DOHH2 (cell line): ENCODE measurements at regions not wholly inside any gene's neighbourhood (a gene's known extent, or its start where the extent isn't known, plus 50 kb on each side); places are given as distances from the start of the nearest gene placed in this dataset.

Experiments used
- H3F3A ChIP-seq: fragments of 200-600 bp; sonication (generic), shearing (Covaris generic); 2 replicates; pipeline ENCODE4 v1.6.0; 2016; ENCODE audit warnings: antibody characterized with exemption, mild to moderate bottlenecking; ENCODE audit not compliant: control insufficient read depth, insufficient read depth
- H3K27ac ChIP-seq: fragments of 200-600 bp; sonication (generic); 2 replicates; pipeline ENCODE4 v1.5.1; 2014; ENCODE audit warnings: low read depth, mild to moderate bottlenecking, low read length, moderate library complexity
- H3K27me3 ChIP-seq: fragments of 200-600 bp; sonication (generic); 2 replicates; pipeline ENCODE4 v1.6.1; 2014; ENCODE audit warnings: mild to moderate bottlenecking, low read length, mixed read lengths; ENCODE audit not compliant: control insufficient read depth
- H3K36me3 ChIP-seq: fragments of 200-600 bp; sonication (generic); 2 replicates; pipeline ENCODE4 v1.6.1; 2014; ENCODE audit warnings: mild to moderate bottlenecking, low read length, moderate library complexity, mixed read lengths; ENCODE audit not compliant: control insufficient read depth
- H3K4me1 ChIP-seq: fragments of 200-600 bp; sonication (generic); 2 replicates; pipeline ENCODE4 v1.6.1; 2014; ENCODE audit warnings: mild to moderate bottlenecking, low read length, mixed read lengths; ENCODE audit not compliant: control insufficient read depth
- H3K4me2 ChIP-seq: fragments of 200-600 bp; sonication (generic); 2 replicates; pipeline ENCODE4 v1.6.0; 2014; ENCODE audit warnings: mild to moderate bottlenecking, low read length, moderate library complexity
- H3K4me3 ChIP-seq: fragments of 200-600 bp; sonication (generic); 2 replicates; pipeline ENCODE4 v1.5.1; 2014; ENCODE audit warnings: mild to moderate bottlenecking, low read length, mixed read lengths
- H3K79me2 ChIP-seq: fragments of 200-600 bp; sonication (generic); 2 replicates; pipeline ENCODE4 v1.6.1; 2014; ENCODE audit warnings: mild to moderate bottlenecking, low read length, mixed read lengths; ENCODE audit not compliant: control insufficient read depth
- H3K9me2 ChIP-seq: fragments of 200-600 bp; sonication (generic); replicated peaks from 2 replicates; pipeline ENCODE4 v1.6.1; 2014; ENCODE audit warnings: mild to moderate bottlenecking, low read length, mixed read lengths; ENCODE audit not compliant: control insufficient read depth
- H3K9me3 ChIP-seq: fragments of 200-600 bp; sonication (generic); 2 replicates; pipeline ENCODE4 v1.6.1; 2014; ENCODE audit warnings: antibody characterized with exemption, low read length, mixed read lengths; ENCODE audit not compliant: control insufficient read depth, insufficient read depth
- H4K20me1 ChIP-seq: fragments of 200-600 bp; sonication (generic); 2 replicates; pipeline ENCODE4 v1.6.0; 2014; ENCODE audit warnings: low read depth, mild to moderate bottlenecking, antibody characterized with exemption, low read length, moderate library complexity; ENCODE audit not compliant: control insufficient read depth, insufficient read depth
- EZH2phosphoT487 ChIP-seq: fragments of 200-600 bp; sonication (generic); IDR thresholded peaks from 2 replicates; pipeline ENCODE4 v1.6.1; 2017; ENCODE audit warnings: borderline replicate concordance, mild to moderate bottlenecking, antibody characterized with exemption, low read length, moderate library complexity, mixed read lengths
- TF ChIP-seq, protein P1 (sequence below): fragments of 200-600 bp; sonication (generic); IDR thresholded peaks from one replicate; pipeline ENCODE4 v1.5.1; 2014; ENCODE audit warnings: antibody characterized with exemption, mild to moderate bottlenecking, low read depth, low read length; ENCODE audit not compliant: poor library complexity, severe bottlenecking

DNA sequence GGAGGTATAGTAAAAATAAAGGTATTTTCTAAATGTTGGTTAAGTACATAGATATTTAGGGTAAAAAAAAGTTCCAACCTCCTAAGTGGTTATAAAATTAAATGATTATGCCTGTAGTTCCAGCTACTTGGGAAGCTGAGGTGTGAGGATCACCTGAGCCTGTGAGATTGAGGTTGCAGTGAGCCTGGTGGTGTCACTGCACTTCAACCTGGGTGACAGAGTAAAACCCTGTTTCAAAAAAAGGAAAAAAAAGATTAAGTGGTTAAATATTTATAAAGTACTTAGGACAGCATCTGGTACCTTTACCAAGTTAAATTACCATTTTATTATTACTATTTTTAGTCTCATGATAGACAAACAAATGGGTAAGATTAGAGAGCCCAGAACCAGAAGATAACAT lies 1801.0 kb downstream of the C4orf33 start:
- H3F3A ChIP-seq = no peaks in the 10 kb centered on the region
- H3K27me3 ChIP-seq = no peaks in the 10 kb centered on the region
- no peak overlapping the region for H3K27ac ChIP-seq
- no peak overlapping the region for H3K4me3 ChIP-seq
- no peaks in the 10 kb centered on the region for H3K9me2 ChIP-seq
- no peaks in the 10 kb centered on the region for H4K20me1 ChIP-seq
- TF ChIP-seq, protein P1, sequence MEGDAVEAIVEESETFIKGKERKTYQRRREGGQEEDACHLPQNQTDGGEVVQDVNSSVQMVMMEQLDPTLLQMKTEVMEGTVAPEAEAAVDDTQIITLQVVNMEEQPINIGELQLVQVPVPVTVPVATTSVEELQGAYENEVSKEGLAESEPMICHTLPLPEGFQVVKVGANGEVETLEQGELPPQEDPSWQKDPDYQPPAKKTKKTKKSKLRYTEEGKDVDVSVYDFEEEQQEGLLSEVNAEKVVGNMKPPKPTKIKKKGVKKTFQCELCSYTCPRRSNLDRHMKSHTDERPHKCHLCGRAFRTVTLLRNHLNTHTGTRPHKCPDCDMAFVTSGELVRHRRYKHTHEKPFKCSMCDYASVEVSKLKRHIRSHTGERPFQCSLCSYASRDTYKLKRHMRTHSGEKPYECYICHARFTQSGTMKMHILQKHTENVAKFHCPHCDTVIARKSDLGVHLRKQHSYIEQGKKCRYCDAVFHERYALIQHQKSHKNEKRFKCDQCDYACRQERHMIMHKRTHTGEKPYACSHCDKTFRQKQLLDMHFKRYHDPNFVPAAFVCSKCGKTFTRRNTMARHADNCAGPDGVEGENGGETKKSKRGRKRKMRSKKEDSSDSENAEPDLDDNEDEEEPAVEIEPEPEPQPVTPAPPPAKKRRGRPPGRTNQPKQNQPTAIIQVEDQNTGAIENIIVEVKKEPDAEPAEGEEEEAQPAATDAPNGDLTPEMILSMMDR = no peak
- TF ChIP-seq EZH2phosphoT487 = no peak
- H3K36me3 ChIP-seq = no peaks in the 10 kb centered on the region
- no peak overlapping the region for H3K4me2 ChIP-seq
- no peaks in the 10 kb centered on the region for H3K79me2 ChIP-seq
- H3K4me1 ChIP-seq = no peaks in the 10 kb centered on the region
- H3K9me3 ChIP-seq = peaks cover 2% of the 10 kb centered on the region; the same call in 1 of the 2 replicates

- no peak overlapping the region for H3K27ac ChIP-seq
- H3K36me3 ChIP-seq = no peaks in the 10 kb centered on the region
- H3F3A ChIP-seq = no peaks in the 10 kb centered on the region
- no peak overlapping the region for H3K4me3 ChIP-seq
- H4K20me1 ChIP-seq = no peaks in the 10 kb centered on the region
- H3K4me1 ChIP-seq = no peaks in the 10 kb centered on the region
- no peak for TF ChIP-seq EZH2phosphoT487
- TF ChIP-seq, protein P1 = no peak
- H3K9me3 ChIP-seq = no peaks in the 10 kb centered on the region
- H3K9me2 ChIP-seq = no peaks in the 10 kb centered on the region
- no peaks in the 10 kb centered on the region for H3K79me2 ChIP-seq
- no peaks in the 10 kb centered on the region for H3K27me3 ChIP-seq
- H3K4me2 ChIP-seq = no peak overlapping the region
Observed at GRCh38 chr4:130901321-130901720, 1805.4 kb downstream of the C4orf33 start.

- no peaks in the 10 kb centered on the region for H3K27me3 ChIP-seq
- no peaks in the 10 kb centered on the region for H3F3A ChIP-seq
- no peaks in the 10 kb centered on the region for H3K9me3 ChIP-seq
- H3K27ac ChIP-seq = no peak overlapping the region
- TF ChIP-seq, protein P1 = no peak
- no peak for TF ChIP-seq EZH2phosphoT487
- H3K36me3 ChIP-seq = no peaks in the 10 kb centered on the region
- no peaks in the 10 kb centered on the region for H3K79me2 ChIP-seq
- no peak overlapping the region for H3K4me2 ChIP-seq
- H4K20me1 ChIP-seq = no peaks in the 10 kb centered on the region
- H3K4me3 ChIP-seq = no peak overlapping the region
- H3K9me2 ChIP-seq = no peaks in the 10 kb centered on the region
- H3K4me1 ChIP-seq = no peaks in the 10 kb centered on the region
Observed at GRCh38 chr4:130922955-130923354, 1827.0 kb downstream of the C4orf33 start.

GRCh38 chr4:130955520-130955919 lies 1859.6 kb downstream of the C4orf33 start:
- Histone ChIP-seq H3K4me2 (no peak overlapping the region), H4K20me1 (no peaks in the 10 kb centered on the region), H3K4me3 (no peak overlapping the region), H3K27me3 (no peaks in the 10 kb centered on the region), H3K36me3 (no peaks in the 10 kb centered on the region), H3K79me2 (no peaks in the 10 kb centered on the region), H3K27ac (no peak overlapping the region), H3K9me3 (no peaks in the 10 kb centered on the region), H3K9me2 (no peaks in the 10 kb centered on the region), H3K4me1 (no peaks in the 10 kb centered on the region), H3F3A (no peaks in the 10 kb centered on the region)
- TF ChIP-seq EZH2phosphoT487 = no peak
- TF ChIP-seq, protein P1 = no peak
